SK-N-SH (cell line): ENCODE measurements at regions not wholly inside any gene's neighbourhood (a gene's known extent, or its start where the extent isn't known, plus 50 kb on each side); places are given as distances from the start of the nearest gene placed in this dataset.

Experiments used
- CTCF ChIA-PET: fragments of 300-600, 350-600 bp; formaldehyde crosslinking; extraction: SDS; loops from one replicate; lab custom pipeline; 2021; lab: Yijun Ruan, JAX
- POLR2A ChIA-PET: fragments of 350-600 bp; sonication (Branson Sonifier 250); formaldehyde crosslinking; extraction: SDS; loops from one replicate; lab custom pipeline; 2020; ENCODE audit warnings: antibody characterized with exemption, inconsistent platforms; lab: Yijun Ruan, JAX
- DNase-seq: peaks from one replicate; pipeline ENCODE4 v3.0.0; 2012
- H2AFZ ChIP-seq: fragments of 200-600 bp; sonication (generic); 2 replicates; pipeline ENCODE4 v1.8.1; 2016; ENCODE audit warnings: antibody characterized with exemption, mild to moderate bottlenecking, low read depth
- H3F3A ChIP-seq: fragments of 200-600 bp; sonication (generic); replicated peaks from 2 replicates; pipeline ENCODE3; 2016; ENCODE audit warnings: antibody characterized with exemption, mild to moderate bottlenecking; ENCODE audit not compliant: insufficient read depth
- H3K27ac ChIP-seq, 2 experiments: fragments of 200-500 bp in 1 of 2; fragments of 200-600 bp in 1 of 2; sonication (Bioruptor generic) in 1 of 2; sonication (generic), shearing (Covaris generic) in 1 of 2; 2 replicates each; pipeline versions ENCODE4 v1.5.1 to v1.6.1; 2014 to 2016; ENCODE audit warnings: low read depth in 2 of 2, inconsistent platforms in 1 of 2, low read length in 1 of 2, mild to moderate bottlenecking in 1 of 2, mixed read lengths in 1 of 2
- H3K27me3 ChIP-seq: fragments of 200-600 bp; sonication (generic), shearing (Covaris generic); 2 replicates; pipeline ENCODE4 v1.6.1; 2016; ENCODE audit warnings: mixed run types; ENCODE audit not compliant: insufficient read depth
- H3K36me3 ChIP-seq, 2 experiments: fragments of 200-500 bp in 1 of 2; fragments of 200-600 bp in 1 of 2; sonication (Bioruptor generic) in 1 of 2; sonication (generic) in 1 of 2; replicated peaks in 1 of 2; 2 replicates each; pipeline versions ENCODE3 to v1.5.1; 2014 to 2016; ENCODE audit warnings: low read length in 1 of 2, mild to moderate bottlenecking in 1 of 2; ENCODE audit not compliant: insufficient read depth in 2 of 2, control insufficient read depth in 1 of 2
- H3K4me1 ChIP-seq, 2 experiments: fragments of 200-500 bp in 1 of 2; fragments of 200-600 bp in 1 of 2; sonication (Bioruptor generic) in 1 of 2; sonication (generic), shearing (Covaris generic) in 1 of 2; 2 replicates each; pipeline versions ENCODE4 v1.5.1 to v1.6.1; 2014 to 2016; ENCODE audit warnings: low read depth in 1 of 2, low read length in 1 of 2, mixed run types in 1 of 2; ENCODE audit not compliant: insufficient read depth in 2 of 2, control insufficient read depth in 1 of 2
- H3K4me2 ChIP-seq: fragments of 200-600 bp; sonication (generic), shearing (Covaris generic); 2 replicates; pipeline ENCODE4 v1.6.1; 2017; ENCODE audit warnings: mixed run types
- H3K4me3 ChIP-seq, 2 experiments: fragments of 200-500 bp in 1 of 2; fragments of 200-600 bp in 1 of 2; sonication (Bioruptor generic) in 1 of 2; sonication (generic), shearing (Covaris generic) in 1 of 2; 2 replicates each; pipeline versions ENCODE4 v1.5.1 to v1.8.1; 2014 to 2016; ENCODE audit warnings: low read depth in 2 of 2, inconsistent platforms in 1 of 2, low read length in 1 of 2, mild to moderate bottlenecking in 1 of 2, mixed read lengths in 1 of 2, moderate library complexity in 1 of 2
- H3K79me2 ChIP-seq: fragments of 200-600 bp; sonication (generic); 2 replicates; pipeline ENCODE4 v1.8.1; 2017; ENCODE audit warnings: mild to moderate bottlenecking; ENCODE audit not compliant: insufficient read depth
- H3K9ac ChIP-seq: fragments of 200-600 bp; sonication (generic); 2 replicates; pipeline ENCODE4 v1.6.1; 2017; ENCODE audit warnings: mixed run types
- H3K9me2 ChIP-seq: fragments of 200-600 bp; sonication (generic); 2 replicates; pipeline ENCODE4 v1.6.1; 2017; ENCODE audit warnings: mixed run types
- H3K9me3 ChIP-seq: fragments of 200-600 bp; sonication (generic); 2 replicates; pipeline ENCODE4 v1.6.1; 2017; ENCODE audit warnings: mixed run types, mild to moderate bottlenecking, moderate library complexity
- H4K20me1 ChIP-seq: fragments of 200-600 bp; sonication (generic); 2 replicates; pipeline ENCODE4 v1.6.1; 2017; ENCODE audit warnings: mild to moderate bottlenecking, mixed run types; ENCODE audit not compliant: insufficient read depth
- EP300 ChIP-seq, 2 experiments: IDR thresholded peaks; 2 replicates each; pipeline versions ENCODE4 v1.4.0 to v1.6.1; 2012; ENCODE audit warnings: borderline replicate concordance in 1 of 2, low read depth in 1 of 2, low read length in 1 of 2
- FOXJ3 ChIP-seq: sonication (generic); formaldehyde crosslinking; IDR thresholded peaks from 2 replicates; pipeline ENCODE4 v1.5.1; 2020; ENCODE audit warnings: mild to moderate bottlenecking, missing genetic modification reagents
- MAX ChIP-seq: IDR thresholded peaks from 2 replicates; pipeline ENCODE4 v1.4.0; 2012; ENCODE audit warnings: low read depth
- MEF2A ChIP-seq: IDR thresholded peaks from 2 replicates; pipeline ENCODE4 v1.4.0; 2012; ENCODE audit warnings: low read depth, borderline replicate concordance
- MXI1 ChIP-seq: IDR thresholded peaks from 2 replicates; pipeline ENCODE4 v1.6.1; 2012; ENCODE audit warnings: mild to moderate bottlenecking, low read depth, low read length, improper control_type of control experiment
- NRF1 ChIP-seq: IDR thresholded peaks from 2 replicates; pipeline ENCODE4 v1.6.1; 2012; ENCODE audit warnings: low read depth, mild to moderate bottlenecking, low read length
- RCOR1 ChIP-seq: fragments of 150-350 bp; IDR thresholded peaks from 2 replicates; pipeline ENCODE4 v1.6.1; 2017; ENCODE audit warnings: antibody characterized with exemption, low read length
- TCF12 ChIP-seq: IDR thresholded peaks from 2 replicates; pipeline ENCODE4 v1.4.0; 2012
- USF1 ChIP-seq: IDR thresholded peaks from 2 replicates; pipeline ENCODE4 v1.4.0; 2012; ENCODE audit warnings: low read depth, borderline replicate concordance
- YY1 ChIP-seq: IDR thresholded peaks from 2 replicates; pipeline ENCODE4 v1.4.0; 2012; ENCODE audit warnings: low read depth, mild to moderate bottlenecking
- WGBS: methylation state at CpG from one replicate; pipeline ENCODE4 v1.1.6; 2017; ENCODE audit warnings: low lambda C conversion rate; 5-methylcytosine and 5-hydroxymethylcytosine counted together
- TF ChIP-seq, protein P1 (sequence below): IDR thresholded peaks from 2 replicates; pipeline ENCODE4 v1.4.0; 2012; ENCODE audit warnings: low read depth, borderline replicate concordance

DNA sequence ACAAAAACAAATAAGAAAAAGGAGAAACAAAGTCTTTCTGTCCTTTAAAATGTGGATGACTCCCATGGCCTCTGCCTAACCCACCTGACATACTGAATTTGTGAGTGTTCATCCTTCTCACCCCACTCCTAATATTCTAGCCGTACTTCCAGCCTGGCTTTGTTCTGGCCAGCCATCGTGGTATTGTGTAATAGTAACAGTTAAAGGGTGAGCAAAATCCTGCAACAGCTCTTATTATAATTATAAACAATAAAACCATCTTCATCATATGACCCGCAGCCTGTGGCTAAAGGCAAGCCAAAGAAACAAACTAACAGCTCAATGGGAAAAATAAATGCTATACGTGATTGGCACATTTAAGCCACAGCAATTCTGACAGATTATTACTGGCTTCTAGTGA lies 721.6 kb upstream of the TENM4 start:
- no peak for TF ChIP-seq TCF12
- TF ChIP-seq MAX, result no peak
- no peak for TF ChIP-seq FOXJ3 (CRISPR knock-in tag)
- TF ChIP-seq, all 33 proteins: peak for 0
- ChIA-PET CTCF (no interaction called here), POLR2A (no interaction called here)

DNA sequence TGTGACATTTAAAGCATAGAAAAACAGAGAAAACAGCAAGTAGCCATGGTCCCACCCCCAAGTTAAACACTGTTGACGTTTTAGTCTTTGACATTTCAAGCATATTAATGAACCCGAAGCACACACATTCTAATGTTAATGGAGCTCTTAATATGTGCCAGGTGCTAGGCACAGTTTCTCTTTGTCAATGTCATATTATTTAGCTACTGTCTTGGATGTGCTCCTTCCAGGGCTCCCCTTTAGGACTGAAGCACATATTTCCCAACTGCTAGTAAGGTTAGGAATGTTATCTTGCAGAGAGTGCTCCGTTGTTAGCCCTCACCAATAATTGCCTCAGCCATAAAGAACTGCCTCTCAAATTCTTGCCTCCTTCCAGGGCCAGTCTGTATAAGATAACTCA lies 716.6 kb upstream of the TENM4 start:
- 39% methylated on average over 3 of the region's 3 CpGs for WGBS
- Histone ChIP-seq H3K9me2 (no peaks in the 10 kb centered on the region), H2AFZ (no peak overlapping the region), H3K4me3 (no peak overlapping the region), H3K36me3 (no peaks in the 10 kb centered on the region), H3K27me3 (no peaks in the 10 kb centered on the region), H3K27ac (no peak overlapping the region), H3K4me1 (no peaks in the 10 kb centered on the region), H3K4me2 (no peak overlapping the region), H3K9ac (no peak overlapping the region), H4K20me1 (no peaks in the 10 kb centered on the region), H3K9me3 (no peaks in the 10 kb centered on the region), H3F3A (no peaks in the 10 kb centered on the region), H3K79me2 (no peaks in the 10 kb centered on the region)
- no peak for TF ChIP-seq YY1
- no peak for DNase-seq
- ChIA-PET POLR2A (no interaction called here), CTCF (no interaction called here)

More for the DNA sequence above, 721.6 kb upstream of the TENM4 start:
- H3K4me3 ChIP-seq, result no peak overlapping the region
- H3K27me3 ChIP-seq, result no peaks in the 10 kb centered on the region
- H3K4me1 ChIP-seq, result no peaks in the 10 kb centered on the region
- DNase-seq, result no peak
- no peak overlapping the region for H3K9ac ChIP-seq
- no peak overlapping the region for H3K4me2 ChIP-seq
- WGBS, result 54% methylated on average over 4 of the region's 4 CpGs
- no peaks in the 10 kb centered on the region for H3K9me2 ChIP-seq
- no peaks in the 10 kb centered on the region for H3K36me3 ChIP-seq
- no peaks in the 10 kb centered on the region for H3K79me2 ChIP-seq
- no peaks in the 10 kb centered on the region for H4K20me1 ChIP-seq
- no peak overlapping the region for H3K27ac ChIP-seq
- H2AFZ ChIP-seq, result no peak overlapping the region
- no peaks in the 10 kb centered on the region for H3F3A ChIP-seq
- no peaks in the 10 kb centered on the region for H3K9me3 ChIP-seq

- Histone ChIP-seq H3K9me2 (no peaks in the 10 kb centered on the region), H3K27me3 (no peaks in the 10 kb centered on the region), H3K4me2 (no peak overlapping the region), H3K9ac (no peak overlapping the region), H2AFZ (no peak overlapping the region), H3F3A (no peaks in the 10 kb centered on the region), H3K36me3 (no peaks in the 10 kb centered on the region), H3K27ac (no peak overlapping the region), H3K9me3 (no peaks in the 10 kb centered on the region), H3K4me3 (no peak overlapping the region), H3K4me1 (no peaks in the 10 kb centered on the region), H4K20me1 (no peaks in the 10 kb centered on the region), H3K79me2 (no peaks in the 10 kb centered on the region)
- CTCF ChIA-PET, result interaction anchor here (0.6 to 2.3 kb wide), 9 partner anchors 9 to 1510 kb away, joined by 3 to 7 read pairs (median 3); no protein-coding TSS in a partner anchor
- TF ChIP-seq MEF2A (no peak), NRF1 (no peak), MXI1 (no peak), MAX (no peak), EP300 (IDR thresholded peaks at IDR 0.05; ENCODE audit: borderline replicate concordance in 1 of 2, low read depth in 1 of 2, low read length in 1 of 2) (no peak), RCOR1 (no peak), USF1 (no peak)
- TF ChIP-seq, protein P1, sequence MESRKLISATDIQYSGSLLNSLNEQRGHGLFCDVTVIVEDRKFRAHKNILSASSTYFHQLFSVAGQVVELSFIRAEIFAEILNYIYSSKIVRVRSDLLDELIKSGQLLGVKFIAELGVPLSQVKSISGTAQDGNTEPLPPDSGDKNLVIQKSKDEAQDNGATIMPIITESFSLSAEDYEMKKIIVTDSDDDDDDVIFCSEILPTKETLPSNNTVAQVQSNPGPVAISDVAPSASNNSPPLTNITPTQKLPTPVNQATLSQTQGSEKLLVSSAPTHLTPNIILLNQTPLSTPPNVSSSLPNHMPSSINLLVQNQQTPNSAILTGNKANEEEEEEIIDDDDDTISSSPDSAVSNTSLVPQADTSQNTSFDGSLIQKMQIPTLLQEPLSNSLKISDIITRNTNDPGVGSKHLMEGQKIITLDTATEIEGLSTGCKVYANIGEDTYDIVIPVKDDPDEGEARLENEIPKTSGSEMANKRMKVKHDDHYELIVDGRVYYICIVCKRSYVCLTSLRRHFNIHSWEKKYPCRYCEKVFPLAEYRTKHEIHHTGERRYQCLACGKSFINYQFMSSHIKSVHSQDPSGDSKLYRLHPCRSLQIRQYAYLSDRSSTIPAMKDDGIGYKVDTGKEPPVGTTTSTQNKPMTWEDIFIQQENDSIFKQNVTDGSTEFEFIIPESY, result no peak
- no peak for DNase-seq
- WGBS, result 6% methylated on average over 1 of the region's 1 CpG
- POLR2A ChIA-PET, result no interaction called here
Observed at GRCh38 chr11:80156062-80156461, 715.2 kb upstream of the TENM4 start.
